Endothelial cell of umbilical vein (primary cell): ENCODE measurements at regions not wholly inside any gene's neighbourhood (a gene's known extent, or its start where the extent isn't known, plus 50 kb on each side); places are given as distances from the start of the nearest gene placed in this dataset.

Experiments
- BruUV-seq: library from RNA; stranded (reverse); fragments of 400-500 nt; replicated peaks from 2 replicates; lab custom pipeline; 2021; lab: Mats Ljungman, UMichigan
- CTCF ChIA-PET: fragments of 300-600, 350-600 bp; sonication (Branson Sonifier 250); formaldehyde crosslinking; loops from one replicate; lab custom pipeline; 2021; ENCODE audit warnings: antibody characterized with exemption, inconsistent platforms; lab: Charles Lee
- POLR2A ChIA-PET: fragments of 300-600, 350-600 bp; sonication (Branson Sonifier 250); formaldehyde crosslinking; loops from one replicate; lab custom pipeline; 2021; ENCODE audit warnings: antibody characterized with exemption, inconsistent platforms; lab: Charles Lee
- DNase-seq: peaks from one replicate; pipeline ENCODE4 v3.0.0-alpha.2; 2011; ENCODE audit warnings: low read depth, low spot score
- FAIRE-seq: peaks from 2 replicates; lab custom pipeline; 2011; peaks lifted over from hg19 to GRCh38; lab: Jason Lieb, UNC
- H2AFZ ChIP-seq: 2 replicates; pipeline ENCODE4 v1.6.0; 2012; ENCODE audit warnings: low read depth, low read length, control low read depth, inconsistent platforms
- H3K27ac ChIP-seq: 2 replicates; pipeline ENCODE4 v1.5.1; 2011; ENCODE audit warnings: low read depth, mild to moderate bottlenecking, control low read depth, low read length, moderate library complexity; ENCODE audit not compliant: insufficient read depth
- H3K27me3 ChIP-seq, 2 experiments: 2 replicates each; pipeline versions ENCODE4 v1.6.0 to v1.6.1; 2011; ENCODE audit warnings: low read length in 2 of 2, mixed read lengths in 1 of 2; ENCODE audit not compliant: control insufficient read depth in 2 of 2, insufficient read depth in 2 of 2
- H3K36me3 ChIP-seq, 2 experiments: 2 replicates in 1 of 2; 3 replicates in 1 of 2; pipeline ENCODE4 v1.5.1; 2011; ENCODE audit warnings: low read length in 2 of 2, mild to moderate bottlenecking in 1 of 2, moderate library complexity in 1 of 2; ENCODE audit not compliant: control insufficient read depth in 2 of 2, insufficient read depth in 2 of 2; ENCODE audit errors: extremely low read depth in 1 of 2
- H3K4me1 ChIP-seq: 3 replicates; pipeline ENCODE4 v1.5.1; 2011; ENCODE audit warnings: mild to moderate bottlenecking, low read length; ENCODE audit not compliant: control insufficient read depth, insufficient read depth; ENCODE audit errors: extremely low read depth
- H3K4me2 ChIP-seq: 2 replicates; pipeline ENCODE4 v1.6.1; 2011; ENCODE audit warnings: low read length, control low read depth, mixed read lengths; ENCODE audit not compliant: insufficient read depth
- H3K4me3 ChIP-seq, 3 experiments: fragments of 200-600 bp in 1 of 3; sonication (generic), shearing (Covaris generic) in 1 of 3; replicated peaks in 1 of 3; 2 replicates each; pipeline ENCODE4 v1.5.1; 2011 to 2016; ENCODE audit warnings: control low read depth in 3 of 3, low read length in 3 of 3, mild to moderate bottlenecking in 2 of 3, inconsistent platforms in 1 of 3, low read depth in 1 of 3, moderate library complexity in 1 of 3; ENCODE audit not compliant: insufficient read depth in 1 of 3
- H3K79me2 ChIP-seq: 2 replicates; pipeline ENCODE4 v1.6.0; 2012; ENCODE audit warnings: low read length, inconsistent platforms; ENCODE audit not compliant: control insufficient read depth, insufficient read depth
- H3K9ac ChIP-seq: replicated peaks from 2 replicates; pipeline ENCODE3; 2011; ENCODE audit warnings: low read length, control low read depth; ENCODE audit not compliant: insufficient read depth; ENCODE audit errors: extremely low read depth
- H3K9me1 ChIP-seq: replicated peaks from 3 replicates; pipeline ENCODE4 v1.6.0; 2011; ENCODE audit warnings: mild to moderate bottlenecking, low read length; ENCODE audit not compliant: control insufficient read depth, insufficient read depth; ENCODE audit errors: extremely low read depth
- H3K9me3 ChIP-seq: replicated peaks from 2 replicates; pipeline ENCODE4 v1.5.1; 2012; ENCODE audit warnings: low read length, inconsistent platforms; ENCODE audit not compliant: control insufficient read depth, insufficient read depth
- H4K20me1 ChIP-seq: replicated peaks from 2 replicates; pipeline ENCODE3; 2011; ENCODE audit warnings: mild to moderate bottlenecking, low read length; ENCODE audit not compliant: control insufficient read depth, insufficient read depth; ENCODE audit errors: extremely low read depth
- CTCF ChIP-seq, 2 donors: IDR thresholded peaks; 1 replicate in 1 of 2; 2 replicates in 1 of 2; pipeline ENCODE4 v1.5.1; 2011; ENCODE audit warnings: low read length in 2 of 2, mild to moderate bottlenecking in 2 of 2, moderate library complexity in 2 of 2, control low read depth in 1 of 2, inconsistent platforms in 1 of 2, low read depth in 1 of 2; ENCODE audit not compliant: insufficient read depth in 1 of 2; ENCODE audit errors: extremely low read depth in 1 of 2
- EZH2 ChIP-seq: IDR thresholded peaks from 2 replicates; pipeline ENCODE4 v1.6.1; 2012; ENCODE audit warnings: borderline replicate concordance, low read depth, mild to moderate bottlenecking, moderate library complexity, low read length, inconsistent platforms; ENCODE audit not compliant: severe bottlenecking
- FOS ChIP-seq: IDR thresholded peaks from 2 replicates; pipeline ENCODE4 v1.6.1; 2011; ENCODE audit warnings: mild to moderate bottlenecking, low read length, moderate library complexity, borderline replicate concordance; ENCODE audit not compliant: insufficient read depth
- GATA2 ChIP-seq: IDR thresholded peaks from 2 replicates; pipeline ENCODE4 v1.7.0; 2011; ENCODE audit warnings: low read depth, mild to moderate bottlenecking, moderate library complexity, mixed read lengths, low read length; ENCODE audit not compliant: insufficient read length, insufficient read depth
- JUN ChIP-seq: IDR thresholded peaks from 2 replicates; pipeline ENCODE4 v1.6.1; 2011; ENCODE audit warnings: borderline replicate concordance, low read depth; ENCODE audit not compliant: insufficient read length, insufficient read depth
- MAX ChIP-seq: IDR thresholded peaks from 2 replicates; pipeline ENCODE4 v1.6.1; 2011; ENCODE audit not compliant: insufficient read depth, insufficient read length
- MYC ChIP-seq: IDR thresholded peaks from one replicate; pipeline ENCODE4 v1.6.1; 2011; ENCODE audit warnings: mild to moderate bottlenecking, low read depth, low read length
- POLR2A ChIP-seq: IDR thresholded peaks from 2 replicates; pipeline ENCODE4 v1.6.1; 2012; ENCODE audit warnings: low read depth, mild to moderate bottlenecking, control low read depth, low read length
- POLR2AphosphoS5 ChIP-seq: IDR thresholded peaks from 2 replicates; pipeline ENCODE4 v1.6.1; 2012; ENCODE audit warnings: low read depth, mild to moderate bottlenecking, control low read depth, low read length, moderate library complexity; ENCODE audit not compliant: insufficient read depth
- dilution Hi-C: fragments of 300-500 bp; cut with MboI; formaldehyde crosslinking; loops from one replicate; pipeline ENCODE4 v1.15.0; 2019; ENCODE audit warnings: low sequenced_read_pairs; ENCODE audit not compliant: extremely low pct_ligation_motif_present
- intact Hi-C: fragments of 100-400 bp; cut with micrococcal nuclease; formaldehyde crosslinking; loops from one replicate; pipeline ENCODE4 v1.10.0; 2022

- Histone ChIP-seq H3K36me3 (no peaks in the 10 kb centered on the region), H2AFZ (no peak overlapping the region), H4K20me1 (no peaks in the 10 kb centered on the region), H3K4me2 (no peak overlapping the region), H3K9me1 (no peaks in the 10 kb centered on the region), H3K27ac (no peak overlapping the region), H3K4me3 (no peak overlapping the region), H3K27me3 (no peaks in the 10 kb centered on the region), H3K79me2 (no peaks in the 10 kb centered on the region), H3K4me1 (no peaks in the 10 kb centered on the region), H3K9ac (no peak overlapping the region), H3K9me3 (no peaks in the 10 kb centered on the region)
- DNase-seq (no peak), FAIRE-seq (no peak)
- CTCF ChIA-PET: no interaction called here
- TF ChIP-seq EZH2: no peak
- no peak for TF ChIP-seq POLR2A
- TF ChIP-seq MYC: no peak
- TF ChIP-seq POLR2AphosphoS5: no peak
- no peak for TF ChIP-seq GATA2
- no peak for TF ChIP-seq FOS
- no peak for TF ChIP-seq MAX
- TF ChIP-seq CTCF (IDR thresholded peaks at IDR 0.05; ENCODE audit: extremely low read depth in 1 of 2, insufficient read depth in 1 of 2, low read depth in 1 of 2, low read length in 2 of 2): no peak
- no peak for TF ChIP-seq JUN
- intact Hi-C loops (no loop called here), dilution Hi-C loops (no loop called here)
- no TSS peak for BruUV-seq
- POLR2A ChIA-PET: interaction anchor here (0.6 kb wide), 1 partner anchor 132 kb away, joined by 3 read pairs; no protein-coding TSS in a partner anchor
Measured at GRCh38 chr2:225911019-225911418, 511.5 kb downstream of the NYAP2 start.
